ENCODE measurements at regions not wholly inside any gene's neighbourhood (a gene's known extent, or its start where the extent isn't known, plus 50 kb on each side); places are given as distances from the start of the nearest gene placed in this dataset.

DNA sequence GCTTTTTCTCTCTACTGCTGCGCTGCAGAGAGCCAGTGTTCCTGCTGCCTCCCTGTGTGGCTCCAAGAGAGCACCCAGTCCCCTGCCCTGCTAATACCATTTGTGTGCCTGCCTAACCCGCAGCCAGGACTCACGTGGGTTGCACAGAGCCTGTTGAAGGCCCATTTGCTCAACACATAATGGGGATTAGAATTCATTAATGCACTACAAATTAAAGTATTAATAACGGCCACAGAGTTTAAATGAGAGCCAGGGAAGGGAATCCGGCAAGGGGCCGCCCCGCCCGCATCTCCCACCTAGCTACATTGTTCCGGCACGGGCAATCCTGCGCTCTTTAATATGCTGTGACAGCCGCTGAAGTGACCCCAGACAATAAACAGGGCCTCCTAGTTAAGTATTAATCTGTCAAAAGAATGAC is 211.3 kb downstream of the NXPE2 start:
- Mint-ChIP-seq H3K27me3 (ENCODE audit: insufficient read depth) (peaks cover 1% of the 10 kb centered on the region; the same call in 1 of the 2 replicates), H3K4me3 (no peak overlapping the region), H3K9me3 (peaks cover 48% of the 10 kb centered on the region), H3K36me3 (ENCODE audit: low read depth) (no peaks in the 10 kb centered on the region), H3K27ac (no peak overlapping the region), H3K4me1 (ENCODE audit: low read depth) (no peaks in the 10 kb centered on the region)
- TF ChIP-seq CTCF (IDR thresholded peaks at IDR 0.05) = no peak
- no peak for DNase-seq

- no peak for TF ChIP-seq CTCF (IDR thresholded peaks at IDR 0.05)
- H3K36me3 Mint-ChIP-seq (ENCODE audit: low read depth) = no peaks in the 10 kb centered on the region
- H3K9me3 Mint-ChIP-seq = peaks cover 48% of the 10 kb centered on the region
- H3K4me1 Mint-ChIP-seq (ENCODE audit: low read depth) = no peaks in the 10 kb centered on the region
- no peak overlapping the region for H3K27ac Mint-ChIP-seq
- no peak for DNase-seq
- H3K4me3 Mint-ChIP-seq = no peak overlapping the region
- peaks cover 1% of the 10 kb centered on the region; the same call in 1 of the 2 replicates for H3K27me3 Mint-ChIP-seq (ENCODE audit: insufficient read depth)
Observed at GRCh38 chr11:114890038-114890437, 211.7 kb downstream of the NXPE2 start.

DNA sequence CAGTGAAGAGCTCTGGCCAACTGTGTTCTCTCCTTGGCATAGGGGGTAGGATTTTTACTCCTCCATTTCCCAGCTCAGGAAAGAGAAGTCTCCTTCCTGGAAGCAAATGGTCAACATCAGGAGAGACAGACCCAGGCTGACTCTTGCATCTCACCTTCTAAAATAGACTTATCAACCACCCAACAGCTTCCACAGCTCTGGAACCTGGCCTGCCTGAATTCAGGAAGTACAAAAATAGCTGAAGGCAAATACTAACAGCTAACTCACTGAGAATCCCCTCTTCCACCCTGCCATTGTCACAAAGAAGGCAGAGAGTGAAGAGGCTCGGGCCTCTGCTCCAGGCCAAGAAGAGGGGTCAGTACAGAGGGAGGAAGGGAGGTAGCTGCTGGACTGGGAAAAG is 213.6 kb downstream of the NXPE2 start:
- TF ChIP-seq CTCF (IDR thresholded peaks at IDR 0.05) = no peak
- H3K9me3 Mint-ChIP-seq = peaks cover 45% of the 10 kb centered on the region
- H3K27ac Mint-ChIP-seq = no peak overlapping the region
- H3K4me1 Mint-ChIP-seq (ENCODE audit: low read depth) = no peaks in the 10 kb centered on the region
- peaks cover 1% of the 10 kb centered on the region; the same call in 1 of the 2 replicates for H3K27me3 Mint-ChIP-seq (ENCODE audit: insufficient read depth)
- no peak overlapping the region for H3K4me3 Mint-ChIP-seq
- no peaks in the 10 kb centered on the region for H3K36me3 Mint-ChIP-seq (ENCODE audit: low read depth)
- DNase-seq = no peak

DNA sequence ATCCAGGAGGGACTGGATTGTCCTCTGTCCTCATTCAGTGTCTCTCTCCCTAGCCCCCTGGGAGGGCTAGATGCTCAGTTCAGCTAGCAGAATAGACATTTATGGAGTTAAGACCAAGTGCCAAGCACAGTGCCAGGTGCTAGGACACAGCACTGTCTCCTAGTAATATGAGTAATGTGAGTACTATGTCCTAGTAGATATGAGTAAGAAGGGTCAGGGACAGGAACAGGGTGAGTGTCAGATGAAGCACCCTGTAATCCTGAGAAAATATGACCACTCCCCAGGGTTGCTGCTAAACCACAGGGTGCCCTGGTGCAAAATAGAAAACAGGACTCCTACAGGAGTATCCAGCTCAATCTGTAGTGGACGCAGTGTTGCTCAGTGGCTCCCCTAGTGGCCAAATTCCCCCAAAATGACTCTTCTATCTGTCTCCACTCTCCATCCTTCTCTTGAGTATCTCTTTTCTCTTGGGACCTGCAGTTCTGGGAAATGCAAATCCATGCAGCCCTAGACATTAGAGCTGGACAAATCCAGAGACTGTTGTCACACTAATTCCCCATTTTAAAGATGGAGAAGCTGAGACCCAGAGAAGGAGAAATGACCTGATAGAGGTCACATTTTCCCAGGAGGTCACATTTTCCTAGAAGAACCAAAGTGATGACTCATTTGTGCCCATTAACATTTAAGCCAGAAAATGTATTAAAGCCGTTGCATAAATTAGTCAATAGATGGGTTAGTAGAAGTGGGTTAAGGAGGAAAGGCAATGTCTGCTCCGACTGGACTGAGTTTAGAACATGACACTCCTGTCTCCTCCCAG is 214.3 kb downstream of the NXPE2 start:
- TF ChIP-seq CTCF (IDR thresholded peaks at IDR 0.05) = peak; percentile 47; the same call in 1 of the 2 replicates
- no peak for DNase-seq
- H3K27ac Mint-ChIP-seq = no peak overlapping the region
- H3K4me1 Mint-ChIP-seq (ENCODE audit: low read depth) = no peaks in the 10 kb centered on the region
- H3K4me3 Mint-ChIP-seq = no peak overlapping the region
- peaks cover 46% of the 10 kb centered on the region for H3K9me3 Mint-ChIP-seq
- peaks cover 1% of the 10 kb centered on the region; the same call in 1 of the 2 replicates for H3K27me3 Mint-ChIP-seq (ENCODE audit: insufficient read depth)
- H3K36me3 Mint-ChIP-seq (ENCODE audit: low read depth) = no peaks in the 10 kb centered on the region

- TF ChIP-seq CTCF (IDR thresholded peaks at IDR 0.05) = no peak
- no peak overlapping the region for H3K4me3 Mint-ChIP-seq
- DNase-seq = no peak
- H3K4me1 Mint-ChIP-seq (ENCODE audit: low read depth) = no peaks in the 10 kb centered on the region
- no peak overlapping the region for H3K27ac Mint-ChIP-seq
- peaks cover 54% of the 10 kb centered on the region for H3K9me3 Mint-ChIP-seq
- H3K36me3 Mint-ChIP-seq (ENCODE audit: low read depth) = no peaks in the 10 kb centered on the region
- peaks cover 1% of the 10 kb centered on the region; the same call in 1 of the 2 replicates for H3K27me3 Mint-ChIP-seq (ENCODE audit: insufficient read depth)
Observed at GRCh38 chr11:114893329-114893728, 215.0 kb downstream of the NXPE2 start.

All from HFFc6 (cell line).